Spleen (tissue), 11 donors: ENCODE measurements at regions not wholly inside any gene's neighbourhood (a gene's known extent, or its start where the extent isn't known, plus 50 kb on each side); places are given as distances from the start of the nearest gene placed in this dataset.

ENCODE experiments used
- DNase-seq: peaks from one replicate; pipeline ENCODE4 v3.0.0-alpha.2; 2020
- H3K27ac ChIP-seq, 8 donors: fragments of 200-600 bp; sonication (generic) in 7 of 8; 1 replicate in 4 of 8; 2 replicates in 4 of 8; pipeline versions ENCODE4 v1.5.0 to v1.8.0; 2016 to 2021; ENCODE audit warnings: inconsistent platforms in 4 of 8, mild to moderate bottlenecking in 4 of 8, moderate library complexity in 1 of 8
- H3K27me3 ChIP-seq, 7 donors: fragments of 200-600 bp; sonication (generic) in 6 of 7; replicated peaks in 1 of 7; 1 replicate in 4 of 7; 2 replicates in 3 of 7; pipeline versions ENCODE4 v1.5.0 to v1.8.0; 2016 to 2021; ENCODE audit warnings: inconsistent platforms in 3 of 7, mild to moderate bottlenecking in 1 of 7
- H3K36me3 ChIP-seq, 6 donors: fragments of 200-600 bp; sonication (generic) in 5 of 6; 1 replicate in 4 of 6; 2 replicates in 2 of 6; pipeline versions ENCODE4 v1.5.0 to v1.8.0; 2016 to 2021; ENCODE audit warnings: inconsistent platforms in 2 of 6
- H3K4me1 ChIP-seq, 6 donors: fragments of 200-600 bp; sonication (generic) in 5 of 6; 1 replicate in 3 of 6; 2 replicates in 3 of 6; pipeline versions ENCODE4 v1.5.0 to v1.8.0; 2016 to 2021; ENCODE audit warnings: inconsistent platforms in 3 of 6
- H3K4me3 ChIP-seq, 8 donors: fragments of 200-600 bp; sonication (generic) in 7 of 8; 1 replicate in 4 of 8; 2 replicates in 4 of 8; pipeline versions ENCODE4 v1.5.0 to v1.8.0; 2016 to 2021; ENCODE audit warnings: inconsistent platforms in 4 of 8, mild to moderate bottlenecking in 4 of 8, moderate library complexity in 2 of 8
- H3K9me3 ChIP-seq, 8 donors: fragments of 200-600 bp; sonication (generic) in 7 of 8; 1 replicate in 4 of 8; 2 replicates in 4 of 8; pipeline versions ENCODE4 v1.5.0 to v1.8.0; 2016 to 2021; ENCODE audit warnings: inconsistent platforms in 4 of 8
- CTCF ChIP-seq, 11 experiments: fragments of 200-600 bp in 7 of 11; fragments of 450-650 bp in 4 of 11; sonication (generic) in 4 of 11; IDR thresholded peaks in 8 of 11; conservative IDR thresholded peaks in 3 of 11; 1 replicate in 7 of 11; 2 replicates in 4 of 11; pipeline versions ENCODE4 v1.4.0 to v1.8.0; 2016 to 2021; ENCODE audit warnings: antibody characterized with exemption in 11 of 11, inconsistent platforms in 4 of 11, mild to moderate bottlenecking in 1 of 11
- POLR2A ChIP-seq, 3 donors: fragments of 450-650 bp; IDR thresholded peaks; one replicate each; pipeline ENCODE4 v1.5.1; 2017; ENCODE audit warnings: antibody characterized with exemption in 3 of 3, mild to moderate bottlenecking in 1 of 3
- POLR2AphosphoS5 ChIP-seq, 3 donors: sonication (generic); formaldehyde crosslinking; IDR thresholded peaks; one replicate each; pipeline ENCODE4 v1.5.1; 2017; ENCODE audit warnings: antibody characterized with exemption in 3 of 3
- WGBS, 5 donors: extraction: QIAGEN DNeasy Blood & Tissue Kit in 3 of 5; methylation state at CpG; one replicate each; pipeline versions ENCODE4 v1.1.5 to v1.1.7; 2013 to 2018; 5-methylcytosine and 5-hydroxymethylcytosine counted together
- intact Hi-C: fragments of 100-400 bp; cut with DNase I; formaldehyde crosslinking; loops from one replicate; pipeline ENCODE4 v1.15.0; 2023; ENCODE audit warnings: low total_unique reads
- donor health status: healthy with polysubstance abuse.
- donor health status: DM: no; HTN: no; CAD: no; lungs with moderate emphysema.
- donor health status: DM: no; HTN: no; CAD: no.
- donor health status: Bipolar disorder and iron deficiency.
- donor health status: healthy.
- donor health status: DM: no; HTN: no; CAD: no.
- donor health status: DM: yes; HTN: yes; CAD: no.

DNA sequence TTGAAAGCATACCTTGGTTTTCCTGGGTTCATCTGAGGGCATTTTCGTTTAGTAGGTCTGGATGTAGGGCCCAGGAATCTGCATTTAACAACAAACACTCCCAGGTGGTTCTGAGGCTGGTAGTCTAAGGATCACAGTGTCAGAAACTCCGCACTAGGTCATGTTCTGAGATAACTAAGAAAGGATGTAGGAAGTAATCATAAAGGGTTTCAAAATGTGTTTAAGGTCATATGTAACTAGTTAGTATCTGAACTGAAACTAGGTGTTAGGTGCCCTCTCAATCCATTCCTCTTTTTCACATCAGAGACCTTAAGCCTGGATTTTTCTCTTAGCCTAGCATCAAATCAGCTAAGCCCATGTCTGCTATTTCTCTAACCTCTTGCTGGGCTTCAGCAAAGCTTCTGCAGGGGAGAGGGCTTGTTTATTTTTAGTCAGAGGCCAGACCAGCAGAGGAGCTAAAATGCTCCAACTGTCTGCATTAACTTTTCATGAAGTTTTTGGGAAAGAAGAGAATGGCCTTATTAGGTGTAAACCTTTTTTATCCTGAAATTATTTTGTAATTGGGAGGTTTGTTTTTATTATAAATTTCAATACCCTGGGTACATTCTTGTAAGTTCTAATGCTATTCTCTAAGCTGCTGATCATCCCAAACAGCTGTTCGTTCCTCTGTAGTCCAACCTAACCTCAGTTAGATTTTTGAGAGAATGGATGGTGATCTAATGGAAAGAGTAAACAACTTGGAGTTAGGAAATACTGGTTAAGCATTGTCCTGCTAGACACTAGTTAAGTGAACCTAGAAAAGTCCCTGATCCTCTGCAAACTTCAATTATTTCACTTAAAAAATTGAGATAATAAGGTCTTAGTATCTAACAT, 262.8 kb upstream of the RFC3 start:
- peak overlapping the region in 2 of 8 donors; percentile 18 to 20 for H3K27ac ChIP-seq
- no peak for DNase-seq
- intact Hi-C loops = no loop called here

GRCh38 chr13:33556828-33557227, 261.1 kb upstream of the RFC3 start:
- intact Hi-C loops = no loop called here
- Histone ChIP-seq H3K4me1 (peaks cover 0 to 6% (median 0%) of the 10 kb centered on the region in 6 donors), H3K9me3 (no peaks in the 10 kb centered on the region), H3K27ac (no peak overlapping the region), H3K4me3 (no peak overlapping the region), H3K36me3 (no peaks in the 10 kb centered on the region), H3K27me3 (no peaks in the 10 kb centered on the region)
- no peak for TF ChIP-seq CTCF (IDR thresholded peaks at IDR 0.05 in 8 of 11, conservative IDR thresholded peaks at IDR 0.05 in 3 of 11)
- TF ChIP-seq POLR2AphosphoS5 (IDR thresholded peaks at IDR 0.05) = no peak
- TF ChIP-seq POLR2A (IDR thresholded peaks at IDR 0.05) = no peak
- no peak for DNase-seq
- 84 to 100% (median 97%) methylated on average over 1 of the region's 1 CpG for WGBS, 5 donors

More for the DNA sequence above, 262.8 kb upstream of the RFC3 start:
- no peak for TF ChIP-seq POLR2AphosphoS5 (IDR thresholded peaks at IDR 0.05)
- no peak for TF ChIP-seq CTCF (IDR thresholded peaks at IDR 0.05 in 8 of 11, conservative IDR thresholded peaks at IDR 0.05 in 3 of 11)
- no peak for TF ChIP-seq POLR2A (IDR thresholded peaks at IDR 0.05)
- no peaks in the 10 kb centered on the region for H3K9me3 ChIP-seq
- no peak overlapping the region for H3K4me3 ChIP-seq
- peaks cover 0 to 6% (median 0%) of the 10 kb centered on the region in 6 donors for H3K4me1 ChIP-seq
- no peaks in the 10 kb centered on the region for H3K36me3 ChIP-seq
- H3K27me3 ChIP-seq = no peaks in the 10 kb centered on the region
- 61 to 75% (median 69%) methylated on average over 3 of the region's 3 CpGs for WGBS, 5 donors

DNA sequence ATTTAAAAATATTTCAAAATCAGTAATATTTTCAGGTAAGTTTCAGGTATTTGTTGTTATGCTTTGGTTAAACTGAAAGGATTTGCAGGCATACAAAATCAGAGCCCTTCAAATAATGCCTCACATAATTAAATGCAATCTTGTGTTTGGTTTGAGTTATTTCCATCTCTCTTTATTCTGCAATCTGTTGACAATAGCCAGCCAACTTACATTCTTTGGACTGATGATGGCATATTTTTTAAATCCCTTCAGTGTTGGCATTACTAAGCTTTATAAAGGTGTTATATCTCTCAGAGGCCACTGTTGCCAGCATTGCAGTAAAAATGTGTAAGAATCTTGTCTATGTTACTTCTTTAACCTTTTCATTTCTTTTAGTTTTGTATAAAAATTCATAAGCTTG, 257.2 kb upstream of the RFC3 start:
- no peaks in the 10 kb centered on the region for H3K9me3 ChIP-seq
- no peak overlapping the region for H3K4me3 ChIP-seq
- DNase-seq = no peak
- H3K4me1 ChIP-seq = peaks cover 0 to 6% (median 0%) of the 10 kb centered on the region in 6 donors
- intact Hi-C loops = loop anchor here (10.0 kb wide), 1 partner anchor 154 kb away; no protein-coding TSS in a partner anchor
- TF ChIP-seq POLR2AphosphoS5 (IDR thresholded peaks at IDR 0.05) (no peak), POLR2A (IDR thresholded peaks at IDR 0.05) (no peak), CTCF (IDR thresholded peaks at IDR 0.05 in 8 of 11, conservative IDR thresholded peaks at IDR 0.05 in 3 of 11) (no peak)
- H3K36me3 ChIP-seq = no peaks in the 10 kb centered on the region
- H3K27me3 ChIP-seq = no peaks in the 10 kb centered on the region
- no peak overlapping the region for H3K27ac ChIP-seq

DNA sequence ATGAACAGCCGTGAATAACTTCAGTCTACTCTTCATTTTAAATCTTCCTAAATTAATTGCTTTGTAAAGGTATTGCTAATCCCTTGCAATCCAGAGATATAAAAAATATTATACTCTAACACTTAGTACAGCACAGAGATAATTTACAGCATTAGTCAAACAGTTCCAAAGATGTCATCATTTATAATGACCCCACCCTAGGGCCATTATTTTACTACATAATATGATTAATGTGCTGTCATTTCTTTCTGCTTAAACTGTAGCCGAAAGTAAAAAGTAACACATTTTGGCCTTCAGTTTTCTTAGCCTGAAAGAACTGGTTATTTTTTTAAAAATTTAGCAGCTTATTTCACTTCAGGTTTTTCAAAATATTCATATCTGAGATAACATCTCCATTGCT, 256.3 kb upstream of the RFC3 start:
- H3K4me1 ChIP-seq = peaks cover 0 to 6% (median 0%) of the 10 kb centered on the region in 6 donors
- H3K36me3 ChIP-seq = no peaks in the 10 kb centered on the region
- H3K27ac ChIP-seq = no peak overlapping the region
- 75 to 88% (median 84%) methylated on average over 2 of the region's 2 CpGs for WGBS, 5 donors
- intact Hi-C loops = loop anchor here (10.0 kb wide), 1 partner anchor 153 kb away; no protein-coding TSS in a partner anchor
- no peak for DNase-seq
- TF ChIP-seq CTCF (IDR thresholded peaks at IDR 0.05 in 8 of 11, conservative IDR thresholded peaks at IDR 0.05 in 3 of 11) = no peak
- TF ChIP-seq POLR2A (IDR thresholded peaks at IDR 0.05) = no peak
- no peak for TF ChIP-seq POLR2AphosphoS5 (IDR thresholded peaks at IDR 0.05)
- H3K27me3 ChIP-seq = no peaks in the 10 kb centered on the region
- H3K4me3 ChIP-seq = no peak overlapping the region
- no peaks in the 10 kb centered on the region for H3K9me3 ChIP-seq
